Limb (tissue), 2 donors: ENCODE measurements at regions not wholly inside any gene's neighbourhood (a gene's known extent, or its start where the extent isn't known, plus 50 kb on each side); places are given as distances from the start of the nearest gene placed in this dataset.

Experiments used
- DNase-seq, 2 donors: peaks; one replicate each; pipeline ENCODE4 v3.0.0-alpha.2; 2016; ENCODE audit errors: extremely low spot score in 2 of 2

- no peak for DNase-seq
These were observed 66.7 kb upstream of the GPR26 start for GRCh38 chr10:123599366-123599849.

- no peak for DNase-seq
These were observed 66.0 kb upstream of the GPR26 start for GRCh38 chr10:123600177-123600576.

- no peak for DNase-seq
These were observed 63.0 kb upstream of the GPR26 start for GRCh38 chr10:123603130-123603529.

- no peak for DNase-seq
These were observed 61.6 kb upstream of the GPR26 start for GRCh38 chr10:123604506-123604905.

GRCh38 chr10:123606006-123606405, 60.1 kb upstream of the GPR26 start:
- DNase-seq: no peak

- DNase-seq: no peak
These were observed 59.2 kb upstream of the GPR26 start for GRCh38 chr10:123606955-123607354.

- no peak for DNase-seq
These were observed 58.8 kb upstream of the GPR26 start for GRCh38 chr10:123607386-123607785.

GRCh38 chr10:123608047-123608446, 58.1 kb upstream of the GPR26 start:
- no peak for DNase-seq

GRCh38 chr10:123611243-123611642, 54.9 kb upstream of the GPR26 start:
- DNase-seq: no peak

GRCh38 chr10:123611876-123612275, 54.3 kb upstream of the GPR26 start:
- DNase-seq: no peak

GRCh38 chr10:123613346-123613850, 52.8 kb upstream of the GPR26 start:
- DNase-seq: no peak

- DNase-seq: peak; percentile 47 to 83
These were observed 51.3 kb upstream of the GPR26 start for GRCh38 chr10:123614888-123615287.
